Stomach (tissue), 4 donors: ENCODE measurements at regions not wholly inside any gene's neighbourhood (a gene's known extent, or its start where the extent isn't known, plus 50 kb on each side); places are given as distances from the start of the nearest gene placed in this dataset.

Experiments
- CTCF ChIP-seq, 7 experiments: fragments of 450-650 bp in 4 of 7; fragments of 200-600 bp in 3 of 7; sonication (generic) in 3 of 7; IDR thresholded peaks; one replicate each; pipeline ENCODE4 v1.5.1; 2016 to 2019; ENCODE audit warnings: antibody characterized with exemption in 7 of 7, control low read depth in 2 of 7, mild to moderate bottlenecking in 1 of 7
- EP300 ChIP-seq: sonication (generic); formaldehyde crosslinking; IDR thresholded peaks from one replicate; pipeline ENCODE4 v1.6.1; 2017; ENCODE audit warnings: antibody characterized with exemption
- POLR2A ChIP-seq, 4 donors: fragments of 450-650 bp; IDR thresholded peaks; one replicate each; pipeline ENCODE4 v1.6.1; 2016; ENCODE audit warnings: antibody characterized with exemption in 4 of 4, control low read depth in 2 of 4, mild to moderate bottlenecking in 1 of 4, moderate library complexity in 1 of 4

- TF ChIP-seq CTCF (IDR thresholded peaks at IDR 0.05) (no peak), POLR2A (IDR thresholded peaks at IDR 0.05) (no peak), EP300 (no peak)
Observed at GRCh38 chr1:29650476-29650875, 414.2 kb downstream of the PTPRU start.
